Ovary (tissue), 7 donors: ENCODE measurements at regions not wholly inside any gene's neighbourhood (a gene's known extent, or its start where the extent isn't known, plus 50 kb on each side); places are given as distances from the start of the nearest gene placed in this dataset.

ENCODE experiments used
- DNase-seq, 5 donors: peaks; one replicate each; pipeline ENCODE4 v3.0.0-alpha.2; 2019 to 2020
- H3K27ac ChIP-seq, 2 donors: fragments of 200-600 bp; one replicate each; pipeline versions ENCODE4 v1.5.1 to v1.8.0; 2019 to 2022
- H3K27me3 ChIP-seq: fragments of 200-600 bp; one replicate; pipeline ENCODE4 v1.8.0; 2022
- H3K36me3 ChIP-seq: fragments of 200-600 bp; sonication (generic); one replicate; pipeline ENCODE4 v1.5.1; 2019
- H3K4me1 ChIP-seq: one replicate; pipeline ENCODE4 v1.8.1; 2013; ENCODE audit warnings: mild to moderate bottlenecking, moderate library complexity; ENCODE audit not compliant: insufficient read depth
- H3K4me3 ChIP-seq: fragments of 200-600 bp; sonication (generic); one replicate; pipeline ENCODE4 v1.5.1; 2017
- H3K9me3 ChIP-seq, 2 donors: fragments of 200-600 bp in 1 of 2; sonication (generic) in 1 of 2; one replicate each; pipeline versions ENCODE4 v1.5.1 to v1.8.1; 2013 to 2019; ENCODE audit warnings: mild to moderate bottlenecking in 1 of 2, moderate library complexity in 1 of 2
- EP300 ChIP-seq: sonication (generic); formaldehyde crosslinking; IDR thresholded peaks from one replicate; pipeline ENCODE4 v1.6.1; 2017; ENCODE audit warnings: antibody characterized with exemption
- POLR2A ChIP-seq: fragments of 450-650 bp; IDR thresholded peaks from one replicate; pipeline ENCODE4 v1.6.1; 2017; ENCODE audit warnings: antibody characterized with exemption, mild to moderate bottlenecking, moderate library complexity
- WGBS, 3 donors: extraction: QIAGEN DNeasy Blood & Tissue Kit in 1 of 3; methylation state at CpG; one replicate each; pipeline versions ENCODE4 v1.1.5 to v1.1.7; 2013 to 2017; 5-methylcytosine and 5-hydroxymethylcytosine counted together
- intact Hi-C, 4 donors: fragments of 100-400 bp; cut with DNase I; formaldehyde crosslinking; loops; one replicate each; pipeline versions ENCODE4 v1.11.0 to v1.15.1; 2022 to 2023
- TF ChIP-seq, protein P1 (sequence below), 3 donors: fragments of 450-650 bp in 2 of 3; fragments of 200-600 bp in 1 of 3; IDR thresholded peaks; one replicate each; pipeline versions ENCODE4 v1.5.1 to v1.8.0; 2016 to 2022; ENCODE audit warnings: antibody characterized with exemption in 3 of 3, mild to moderate bottlenecking in 1 of 3
- donor health status: DM: no; HTN: no; CAD: no; lungs with moderate emphysema.
- donor health status: DM: no; HTN: no; CAD: no.
- donor health status: Bipolar disorder and iron deficiency.
- donor health status: DM: no; HTN: no; CAD: no.
- donor health status: DM: yes; HTN: yes; CAD: no.

DNA sequence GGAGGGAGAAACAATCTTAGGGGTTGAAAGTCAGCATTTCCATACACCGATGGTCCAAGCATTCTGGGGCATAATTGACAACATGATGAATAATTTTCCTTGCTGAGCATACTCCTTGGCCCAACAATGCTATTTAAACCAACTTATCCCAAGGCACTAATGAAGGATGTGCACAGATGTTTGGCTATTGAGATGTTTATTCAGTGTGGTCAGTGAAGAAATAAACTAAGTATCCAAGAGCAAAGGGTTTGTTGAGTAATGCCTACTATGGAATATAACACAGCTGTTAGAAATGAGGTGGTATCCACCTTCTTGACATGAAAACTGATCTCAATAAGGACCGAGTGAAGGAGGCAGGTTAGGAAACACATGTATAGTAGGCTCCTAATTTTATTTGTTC, 53.9 kb upstream of the RAB6D start:
- H3K27me3 ChIP-seq: no peaks in the 10 kb centered on the region
- no peaks in the 10 kb centered on the region for H3K9me3 ChIP-seq
- 62 to 79% (median 63%) methylated on average over 2 of the region's 2 CpGs for WGBS, 3 donors
- no peak for TF ChIP-seq EP300
- TF ChIP-seq POLR2A: no peak
- TF ChIP-seq, protein P1, sequence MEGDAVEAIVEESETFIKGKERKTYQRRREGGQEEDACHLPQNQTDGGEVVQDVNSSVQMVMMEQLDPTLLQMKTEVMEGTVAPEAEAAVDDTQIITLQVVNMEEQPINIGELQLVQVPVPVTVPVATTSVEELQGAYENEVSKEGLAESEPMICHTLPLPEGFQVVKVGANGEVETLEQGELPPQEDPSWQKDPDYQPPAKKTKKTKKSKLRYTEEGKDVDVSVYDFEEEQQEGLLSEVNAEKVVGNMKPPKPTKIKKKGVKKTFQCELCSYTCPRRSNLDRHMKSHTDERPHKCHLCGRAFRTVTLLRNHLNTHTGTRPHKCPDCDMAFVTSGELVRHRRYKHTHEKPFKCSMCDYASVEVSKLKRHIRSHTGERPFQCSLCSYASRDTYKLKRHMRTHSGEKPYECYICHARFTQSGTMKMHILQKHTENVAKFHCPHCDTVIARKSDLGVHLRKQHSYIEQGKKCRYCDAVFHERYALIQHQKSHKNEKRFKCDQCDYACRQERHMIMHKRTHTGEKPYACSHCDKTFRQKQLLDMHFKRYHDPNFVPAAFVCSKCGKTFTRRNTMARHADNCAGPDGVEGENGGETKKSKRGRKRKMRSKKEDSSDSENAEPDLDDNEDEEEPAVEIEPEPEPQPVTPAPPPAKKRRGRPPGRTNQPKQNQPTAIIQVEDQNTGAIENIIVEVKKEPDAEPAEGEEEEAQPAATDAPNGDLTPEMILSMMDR (IDR thresholded peaks at IDR 0.05): no peak
- H3K27ac ChIP-seq: no peak overlapping the region
- intact Hi-C loops: loop anchor here in 2 of 4 donors (10.0 kb wide), 2 partner anchors 77 to 257 kb away; partner anchors contain the start of gene MZT2A (in 1 of the 2)
- no peaks in the 10 kb centered on the region for H3K36me3 ChIP-seq
- no peaks in the 10 kb centered on the region for H3K4me1 ChIP-seq
- no peak overlapping the region for H3K4me3 ChIP-seq
- no peak for DNase-seq

DNA sequence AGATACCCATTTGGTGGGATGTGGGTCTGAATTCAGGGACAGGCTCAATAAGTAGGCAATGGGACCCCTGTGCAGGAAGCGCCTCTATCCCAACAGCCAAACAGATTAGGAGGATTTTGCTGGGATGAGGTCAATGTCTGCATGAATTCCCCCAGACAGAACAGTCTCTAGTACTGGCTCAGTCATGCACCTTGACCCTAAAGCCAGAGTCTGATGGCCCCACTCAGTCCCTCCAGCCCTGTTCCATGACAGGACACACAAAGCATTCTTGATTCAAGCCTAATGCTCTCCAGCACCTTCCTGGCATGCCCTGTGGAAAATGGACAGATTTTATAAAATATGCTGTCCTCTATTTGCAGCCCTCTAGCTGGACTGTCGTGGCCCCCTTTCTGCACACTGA, 49.8 kb upstream of the RAB6D start:
- WGBS, 3 donors: 77 to 80% (median 80%) methylated on average over 2 of the region's 2 CpGs
- Histone ChIP-seq H3K4me1 (no peaks in the 10 kb centered on the region), H3K27me3 (no peaks in the 10 kb centered on the region), H3K27ac (no peak overlapping the region), H3K9me3 (no peaks in the 10 kb centered on the region), H3K36me3 (no peaks in the 10 kb centered on the region), H3K4me3 (no peak overlapping the region)
- intact Hi-C loops: loop anchor here in 2 of 4 donors (5.0 to 10.0 kb wide), 3 partner anchors 81 to 261 kb away; partner anchors contain the start of gene MZT2A (in 1 of the 2)
- no peak for DNase-seq
- TF ChIP-seq POLR2A (no peak), EP300 (no peak)
- TF ChIP-seq, protein P1 (IDR thresholded peaks at IDR 0.05): no peak
